WTC11 (cell line): ENCODE measurements at regions not wholly inside any gene's neighbourhood (a gene's known extent, or its start where the extent isn't known, plus 50 kb on each side); places are given as distances from the start of the nearest gene placed in this dataset.

Experiments
- ATAC-seq: fragments of 200-7000 bp; cut with Tn5 transposase; 2 replicates; pipeline ENCODE4 v1.10.0; 2021; ENCODE audit warnings: mild to moderate bottlenecking, moderate library complexity
- CTCF ChIA-PET: fragments of 300-600 bp; sonication (Branson Sonifier 250); formaldehyde crosslinking; loops from one replicate; lab custom pipeline; 2021; ENCODE audit warnings: antibody characterized with exemption; lab: Charles Lee
- POLR2A ChIA-PET: fragments of 350-600 bp; sonication (Branson Sonifier 250); formaldehyde crosslinking; loops from one replicate; lab custom pipeline; 2021; ENCODE audit warnings: antibody characterized with exemption; lab: Charles Lee
- DNase-seq: peaks from one replicate; pipeline ENCODE4 v3.0.0; 2021; ENCODE audit warnings: low spot score
- H3K27ac Mint-ChIP-seq: 2 replicates; pipeline ENCODE4 v1.8.0; 2021; ENCODE audit warnings: mixed read lengths
- H3K27me3 Mint-ChIP-seq: 2 replicates; pipeline ENCODE4 v1.8.0; 2021; ENCODE audit warnings: low read depth, mild to moderate bottlenecking, moderate library complexity, mixed read lengths
- H3K36me3 Mint-ChIP-seq: 2 replicates; pipeline ENCODE4 v1.8.0; 2021; ENCODE audit warnings: mixed read lengths
- H3K4me1 Mint-ChIP-seq: 2 replicates; pipeline ENCODE4 v1.8.0; 2022; ENCODE audit warnings: mixed read lengths
- H3K4me3 Mint-ChIP-seq: 2 replicates; pipeline ENCODE4 v1.8.0; 2021; ENCODE audit warnings: mild to moderate bottlenecking, moderate library complexity, mixed read lengths
- H3K9me3 Mint-ChIP-seq: 2 replicates; pipeline ENCODE4 v1.8.0; 2021; ENCODE audit warnings: mixed read lengths
- CBFB ChIP-seq: sonication (generic); formaldehyde crosslinking; IDR thresholded peaks from 2 replicates; pipeline ENCODE4 v1.8.1; 2022; ENCODE audit warnings: mild to moderate bottlenecking, low read depth, missing genetic modification reagents
- CREB1 ChIP-seq: sonication (generic); formaldehyde crosslinking; IDR thresholded peaks from 2 replicates; pipeline ENCODE4 v1.8.0; 2023; ENCODE audit warnings: mild to moderate bottlenecking, missing genetic modification reagents
- ESRRA ChIP-seq: sonication (generic); formaldehyde crosslinking; IDR thresholded peaks from 2 replicates; pipeline ENCODE4 v1.8.1; 2022; ENCODE audit warnings: mild to moderate bottlenecking, missing genetic modification reagents, borderline replicate concordance
- FOXJ3 ChIP-seq: sonication (generic); formaldehyde crosslinking; IDR thresholded peaks from 2 replicates; pipeline ENCODE4 v1.9.0; 2021; ENCODE audit warnings: missing genetic modification reagents, mild to moderate bottlenecking, borderline replicate concordance
- FOXK1 ChIP-seq: sonication (generic); formaldehyde crosslinking; IDR thresholded peaks from 2 replicates; pipeline ENCODE4 v1.8.0; 2022; ENCODE audit warnings: mild to moderate bottlenecking, moderate library complexity, missing genetic modification reagents
- FOXP1 ChIP-seq: sonication (generic); formaldehyde crosslinking; IDR thresholded peaks from 2 replicates; pipeline ENCODE4 v1.8.0; 2022; ENCODE audit warnings: missing genetic modification reagents, mild to moderate bottlenecking, moderate library complexity, borderline replicate concordance
- GTF2I ChIP-seq: fragments of 250-450 bp; sonication (Bioruptor Pico); conservative IDR thresholded peaks from 2 replicates; pipeline ENCODE4 v1.4.0; 2021; ENCODE audit warnings: mild to moderate bottlenecking
- IRF1 ChIP-seq: sonication (generic); formaldehyde crosslinking; IDR thresholded peaks from 2 replicates; pipeline ENCODE4 v1.8.0; 2023; ENCODE audit warnings: missing genetic modification reagents
- MYBL2 ChIP-seq: sonication (generic); formaldehyde crosslinking; IDR thresholded peaks from 2 replicates; pipeline ENCODE4 v1.8.1; 2023; ENCODE audit warnings: mild to moderate bottlenecking, moderate library complexity, missing genetic modification reagents
- NR1H2 ChIP-seq: sonication (generic); formaldehyde crosslinking; IDR thresholded peaks from 2 replicates; pipeline ENCODE4 v1.9.0; 2021; ENCODE audit warnings: mild to moderate bottlenecking, moderate library complexity, missing genetic modification reagents
- SOX15 ChIP-seq: fragments of 250-450 bp; sonication (Bioruptor Pico); IDR thresholded peaks from 2 replicates; pipeline ENCODE4 v1.9.0; 2021; ENCODE audit warnings: mild to moderate bottlenecking
- TEAD1 ChIP-seq: sonication (generic); formaldehyde crosslinking; IDR thresholded peaks from 2 replicates; pipeline ENCODE4 v1.8.0; 2022; ENCODE audit warnings: mild to moderate bottlenecking, missing genetic modification reagents
- TP53 ChIP-seq: sonication (generic); formaldehyde crosslinking; IDR thresholded peaks from 2 replicates; pipeline ENCODE4 v1.8.1; 2023; ENCODE audit warnings: mild to moderate bottlenecking, missing genetic modification reagents
- ZBTB21 ChIP-seq: sonication (generic); formaldehyde crosslinking; IDR thresholded peaks from 2 replicates; pipeline ENCODE4 v1.8.1; 2023; ENCODE audit warnings: mild to moderate bottlenecking, missing genetic modification reagents, borderline replicate concordance
- ZMAT4 ChIP-seq: fragments of 250-450 bp; sonication (Bioruptor Pico); IDR thresholded peaks from 2 replicates; pipeline ENCODE4 v1.9.0; 2021; ENCODE audit warnings: mild to moderate bottlenecking
- ZNF219 ChIP-seq: sonication (generic); formaldehyde crosslinking; IDR thresholded peaks from 2 replicates; pipeline ENCODE4 v1.8.0; 2023; ENCODE audit warnings: missing genetic modification reagents, mild to moderate bottlenecking, borderline replicate concordance
- ZNF263 ChIP-seq: sonication (generic); formaldehyde crosslinking; IDR thresholded peaks from 2 replicates; pipeline ENCODE4 v1.8.1; 2022; ENCODE audit warnings: low read depth, mild to moderate bottlenecking, moderate library complexity, missing genetic modification reagents
- ZNF425 ChIP-seq: fragments of 250-450 bp; sonication (Bioruptor Pico); conservative IDR thresholded peaks from 2 replicates; pipeline ENCODE4 v1.9.0; 2021; ENCODE audit warnings: mild to moderate bottlenecking
- TF ChIP-seq, protein P1 (sequence below): sonication (generic); formaldehyde crosslinking; IDR thresholded peaks from 2 replicates; pipeline ENCODE4 v1.8.0; 2022; ENCODE audit warnings: mild to moderate bottlenecking, missing genetic modification reagents
- TF ChIP-seq, protein P2 (sequence below): sonication (generic); formaldehyde crosslinking; IDR thresholded peaks from 2 replicates; pipeline ENCODE4 v1.8.0; 2023; ENCODE audit warnings: mild to moderate bottlenecking, missing genetic modification reagents
- TF ChIP-seq, protein P3 (sequence below): sonication (generic); formaldehyde crosslinking; IDR thresholded peaks from 2 replicates; pipeline ENCODE4 v1.8.1; 2022; ENCODE audit warnings: mild to moderate bottlenecking, moderate library complexity, missing genetic modification reagents
- TF ChIP-seq, protein P4 (sequence below): sonication (generic); formaldehyde crosslinking; IDR thresholded peaks from 2 replicates; pipeline ENCODE4 v1.8.0; 2022; ENCODE audit warnings: mild to moderate bottlenecking, missing genetic modification reagents

- no peaks in the 10 kb centered on the region for H3K27me3 Mint-ChIP-seq
- H3K4me3 Mint-ChIP-seq, result no peak overlapping the region
- CTCF ChIA-PET, result no interaction called here
- ATAC-seq, result no peak
- H3K4me1 Mint-ChIP-seq, result no peaks in the 10 kb centered on the region
- H3K9me3 Mint-ChIP-seq, result peaks cover 66% of the 10 kb centered on the region
- TF ChIP-seq GTF2I (no peak), NR1H2 (CRISPR knock-in tag) (no peak), FOXP1 (CRISPR knock-in tag) (no peak), ZBTB21 (CRISPR knock-in tag) (no peak), TEAD1 (no peak)
- no peak for DNase-seq
- POLR2A ChIA-PET, result interaction anchor here (0.5 kb wide), 2 partner anchors 312 to 705 kb away, joined by 3 to 4 read pairs; no protein-coding TSS in a partner anchor
- peaks cover 25% of the 10 kb centered on the region for H3K36me3 Mint-ChIP-seq
- no peak overlapping the region for H3K27ac Mint-ChIP-seq
Observed at GRCh38 chr1:166544036-166544435, 295.2 kb upstream of the POGK start.

GRCh38 chr1:166544561-166544960 is 294.7 kb upstream of the POGK start:
- Mint-ChIP-seq H3K4me3 (no peak overlapping the region), H3K36me3 (peaks cover 29% of the 10 kb centered on the region), H3K4me1 (no peaks in the 10 kb centered on the region), H3K27ac (no peak overlapping the region), H3K27me3 (no peaks in the 10 kb centered on the region; the same call in 1 of the 2 replicates), H3K9me3 (peaks cover 67% of the 10 kb centered on the region)
- ATAC-seq (no peak), DNase-seq (no peak)
- ChIA-PET CTCF (no interaction called here), POLR2A (interaction anchor here (0.5 kb wide), 1 partner anchor 311 kb away, joined by 4 read pairs; no protein-coding TSS in a partner anchor)
- TF ChIP-seq CBFB (CRISPR knock-in tag) (no peak), SOX15 (CRISPR knock-in tag) (no peak), ZNF263 (CRISPR knock-in tag) (no peak), ZNF219 (CRISPR knock-in tag) (no peak), CREB1 (no peak), TP53 (no peak), MYBL2 (no peak), ESRRA (CRISPR knock-in tag) (no peak), IRF1 (CRISPR knock-in tag) (no peak), ZMAT4 (CRISPR knock-in tag) (no peak), ZNF425 (no peak), FOXJ3 (CRISPR knock-in tag) (no peak), FOXK1 (CRISPR knock-in tag) (no peak)
- TF ChIP-seq, protein P1, sequence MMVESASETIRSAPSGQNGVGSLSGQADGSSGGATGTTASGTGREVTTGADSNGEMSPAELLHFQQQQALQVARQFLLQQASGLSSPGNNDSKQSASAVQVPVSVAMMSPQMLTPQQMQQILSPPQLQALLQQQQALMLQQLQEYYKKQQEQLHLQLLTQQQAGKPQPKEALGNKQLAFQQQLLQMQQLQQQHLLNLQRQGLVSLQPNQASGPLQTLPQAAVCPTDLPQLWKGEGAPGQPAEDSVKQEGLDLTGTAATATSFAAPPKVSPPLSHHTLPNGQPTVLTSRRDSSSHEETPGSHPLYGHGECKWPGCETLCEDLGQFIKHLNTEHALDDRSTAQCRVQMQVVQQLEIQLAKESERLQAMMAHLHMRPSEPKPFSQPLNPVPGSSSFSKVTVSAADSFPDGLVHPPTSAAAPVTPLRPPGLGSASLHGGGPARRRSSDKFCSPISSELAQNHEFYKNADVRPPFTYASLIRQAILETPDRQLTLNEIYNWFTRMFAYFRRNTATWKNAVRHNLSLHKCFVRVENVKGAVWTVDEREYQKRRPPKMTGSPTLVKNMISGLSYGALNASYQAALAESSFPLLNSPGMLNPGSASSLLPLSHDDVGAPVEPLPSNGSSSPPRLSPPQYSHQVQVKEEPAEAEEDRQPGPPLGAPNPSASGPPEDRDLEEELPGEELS (CRISPR knock-in tag), result no peak
- TF ChIP-seq, protein P2, sequence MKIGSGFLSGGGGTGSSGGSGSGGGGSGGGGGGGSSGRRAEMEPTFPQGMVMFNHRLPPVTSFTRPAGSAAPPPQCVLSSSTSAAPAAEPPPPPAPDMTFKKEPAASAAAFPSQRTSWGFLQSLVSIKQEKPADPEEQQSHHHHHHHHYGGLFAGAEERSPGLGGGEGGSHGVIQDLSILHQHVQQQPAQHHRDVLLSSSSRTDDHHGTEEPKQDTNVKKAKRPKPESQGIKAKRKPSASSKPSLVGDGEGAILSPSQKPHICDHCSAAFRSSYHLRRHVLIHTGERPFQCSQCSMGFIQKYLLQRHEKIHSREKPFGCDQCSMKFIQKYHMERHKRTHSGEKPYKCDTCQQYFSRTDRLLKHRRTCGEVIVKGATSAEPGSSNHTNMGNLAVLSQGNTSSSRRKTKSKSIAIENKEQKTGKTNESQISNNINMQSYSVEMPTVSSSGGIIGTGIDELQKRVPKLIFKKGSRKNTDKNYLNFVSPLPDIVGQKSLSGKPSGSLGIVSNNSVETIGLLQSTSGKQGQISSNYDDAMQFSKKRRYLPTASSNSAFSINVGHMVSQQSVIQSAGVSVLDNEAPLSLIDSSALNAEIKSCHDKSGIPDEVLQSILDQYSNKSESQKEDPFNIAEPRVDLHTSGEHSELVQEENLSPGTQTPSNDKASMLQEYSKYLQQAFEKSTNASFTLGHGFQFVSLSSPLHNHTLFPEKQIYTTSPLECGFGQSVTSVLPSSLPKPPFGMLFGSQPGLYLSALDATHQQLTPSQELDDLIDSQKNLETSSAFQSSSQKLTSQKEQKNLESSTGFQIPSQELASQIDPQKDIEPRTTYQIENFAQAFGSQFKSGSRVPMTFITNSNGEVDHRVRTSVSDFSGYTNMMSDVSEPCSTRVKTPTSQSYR (CRISPR knock-in tag), result no peak
- TF ChIP-seq, protein P3, sequence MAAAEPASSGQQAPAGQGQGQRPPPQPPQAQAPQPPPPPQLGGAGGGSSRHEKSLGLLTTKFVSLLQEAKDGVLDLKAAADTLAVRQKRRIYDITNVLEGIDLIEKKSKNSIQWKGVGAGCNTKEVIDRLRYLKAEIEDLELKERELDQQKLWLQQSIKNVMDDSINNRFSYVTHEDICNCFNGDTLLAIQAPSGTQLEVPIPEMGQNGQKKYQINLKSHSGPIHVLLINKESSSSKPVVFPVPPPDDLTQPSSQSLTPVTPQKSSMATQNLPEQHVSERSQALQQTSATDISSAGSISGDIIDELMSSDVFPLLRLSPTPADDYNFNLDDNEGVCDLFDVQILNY (CRISPR knock-in tag), result no peak
- TF ChIP-seq, protein P4, sequence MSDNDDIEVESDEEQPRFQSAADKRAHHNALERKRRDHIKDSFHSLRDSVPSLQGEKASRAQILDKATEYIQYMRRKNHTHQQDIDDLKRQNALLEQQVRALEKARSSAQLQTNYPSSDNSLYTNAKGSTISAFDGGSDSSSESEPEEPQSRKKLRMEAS (CRISPR knock-in tag), result no peak
